IMR-90 (cell line): ENCODE measurements at regions not wholly inside any gene's neighbourhood (a gene's known extent, or its start where the extent isn't known, plus 50 kb on each side); places are given as distances from the start of the nearest gene placed in this dataset.

Experiments
- BHLHE40 ChIP-seq: fragments of 150-350 bp; IDR thresholded peaks from 2 replicates; pipeline ENCODE4 v1.6.1; 2016; ENCODE audit warnings: mild to moderate bottlenecking, low read depth, low read length
- CTCF ChIP-seq: conservative IDR thresholded peaks from 2 replicates; pipeline ENCODE4 v1.5.1; 2012; ENCODE audit warnings: mild to moderate bottlenecking, low read depth, low read length, improper control_type of control experiment
- FOS ChIP-seq: fragments of 150-350 bp; IDR thresholded peaks from 2 replicates; pipeline ENCODE4 v1.6.1; 2016; ENCODE audit warnings: low read depth, low read length
- MXI1 ChIP-seq: IDR thresholded peaks from 2 replicates; pipeline ENCODE4 v1.6.1; 2012; ENCODE audit warnings: low read depth, mild to moderate bottlenecking, low read length, moderate library complexity, borderline replicate concordance
- POLR2A ChIP-seq: IDR thresholded peaks from 2 replicates; pipeline ENCODE4 v1.6.1; 2012; ENCODE audit warnings: mild to moderate bottlenecking, low read depth, low read length

GRCh38 chr20:56708991-56709390 is 79.9 kb downstream of the TFAP2C start:
- TF ChIP-seq MXI1 (no peak), CTCF (no peak), POLR2A (no peak), BHLHE40 (no peak), FOS (no peak)
